Coronary artery (tissue), 2 donors: ENCODE measurements at regions not wholly inside any gene's neighbourhood (a gene's known extent, or its start where the extent isn't known, plus 50 kb on each side); places are given as distances from the start of the nearest gene placed in this dataset.

Experiments
- DNase-seq: peaks from one replicate; pipeline ENCODE4 v3.0.0-alpha.2; 2017; ENCODE audit warnings: low spot score
- H3K27ac ChIP-seq, 2 donors: fragments of 200-600 bp; sonication (generic); one replicate each; pipeline ENCODE4 v1.5.1; 2016 to 2019
- H3K4me3 ChIP-seq: fragments of 200-600 bp; sonication (generic); 2 replicates; pipeline ENCODE4 v1.5.1; 2016; ENCODE audit warnings: mild to moderate bottlenecking, moderate library complexity
- TF ChIP-seq, protein P1 (sequence below): fragments of 200-600 bp; sonication (generic); IDR thresholded peaks from one replicate; pipeline ENCODE4 v1.5.1; 2019; ENCODE audit warnings: antibody characterized with exemption

GRCh38 chr1:198986036-198986435 is 347.2 kb downstream of the PTPRC start:
- H3K27ac ChIP-seq = no peak overlapping the region
- TF ChIP-seq, protein P1, sequence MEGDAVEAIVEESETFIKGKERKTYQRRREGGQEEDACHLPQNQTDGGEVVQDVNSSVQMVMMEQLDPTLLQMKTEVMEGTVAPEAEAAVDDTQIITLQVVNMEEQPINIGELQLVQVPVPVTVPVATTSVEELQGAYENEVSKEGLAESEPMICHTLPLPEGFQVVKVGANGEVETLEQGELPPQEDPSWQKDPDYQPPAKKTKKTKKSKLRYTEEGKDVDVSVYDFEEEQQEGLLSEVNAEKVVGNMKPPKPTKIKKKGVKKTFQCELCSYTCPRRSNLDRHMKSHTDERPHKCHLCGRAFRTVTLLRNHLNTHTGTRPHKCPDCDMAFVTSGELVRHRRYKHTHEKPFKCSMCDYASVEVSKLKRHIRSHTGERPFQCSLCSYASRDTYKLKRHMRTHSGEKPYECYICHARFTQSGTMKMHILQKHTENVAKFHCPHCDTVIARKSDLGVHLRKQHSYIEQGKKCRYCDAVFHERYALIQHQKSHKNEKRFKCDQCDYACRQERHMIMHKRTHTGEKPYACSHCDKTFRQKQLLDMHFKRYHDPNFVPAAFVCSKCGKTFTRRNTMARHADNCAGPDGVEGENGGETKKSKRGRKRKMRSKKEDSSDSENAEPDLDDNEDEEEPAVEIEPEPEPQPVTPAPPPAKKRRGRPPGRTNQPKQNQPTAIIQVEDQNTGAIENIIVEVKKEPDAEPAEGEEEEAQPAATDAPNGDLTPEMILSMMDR = no peak
- DNase-seq = no peak
- no peak overlapping the region for H3K4me3 ChIP-seq

GRCh38 chr1:198986442-198986841 is 347.6 kb downstream of the PTPRC start:
- Histone ChIP-seq H3K27ac (no peak overlapping the region), H3K4me3 (no peak overlapping the region)
- DNase-seq = no peak
- TF ChIP-seq, protein P1 = no peak

GRCh38 chr1:199002661-199003060 is 363.8 kb downstream of the PTPRC start:
- TF ChIP-seq, protein P1 = no peak
- Histone ChIP-seq H3K4me3 (no peak overlapping the region), H3K27ac (no peak overlapping the region)
- DNase-seq = no peak

DNA sequence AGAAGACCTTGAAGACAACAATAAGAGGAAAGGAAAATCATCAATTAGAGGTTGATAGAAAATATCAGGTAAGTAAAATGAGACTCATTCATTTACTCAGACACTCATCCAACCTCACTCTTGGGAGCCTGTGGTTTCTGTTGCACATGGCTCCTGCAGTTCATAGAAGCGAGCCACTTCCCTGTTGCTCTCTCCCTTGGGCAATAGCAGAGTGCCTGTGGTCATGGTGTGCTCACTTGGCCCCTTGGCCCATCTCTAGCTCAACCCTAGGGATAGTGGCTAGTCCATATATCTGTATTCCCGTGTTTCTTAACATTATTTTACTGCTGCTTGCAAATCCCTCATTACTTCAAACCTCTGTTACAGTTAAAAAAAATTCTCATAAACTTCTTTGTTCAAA is 368.6 kb downstream of the PTPRC start:
- no peak for DNase-seq
- Histone ChIP-seq H3K4me3 (no peak overlapping the region), H3K27ac (no peak overlapping the region)
- TF ChIP-seq, protein P1 = no peak

DNA sequence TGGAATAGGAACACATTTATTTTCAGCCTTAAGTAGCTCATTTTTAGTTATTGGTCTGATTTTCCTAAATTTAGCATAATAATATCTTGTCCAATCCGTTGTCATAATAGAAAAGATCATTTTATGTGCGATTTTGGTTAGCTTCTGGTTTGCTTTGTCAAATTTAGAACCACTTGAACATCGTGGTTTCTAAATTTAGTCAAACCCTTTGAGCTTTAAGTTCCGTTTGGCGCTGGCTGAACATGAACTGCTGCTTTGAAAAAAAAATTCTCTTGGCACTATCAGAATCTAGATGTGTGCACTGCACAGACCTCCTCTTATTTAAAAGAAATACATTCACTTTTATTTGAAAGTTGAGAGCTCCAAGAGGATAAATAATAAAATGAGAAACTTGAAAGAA is 370.6 kb downstream of the PTPRC start:
- no peak for DNase-seq
- TF ChIP-seq, protein P1 = no peak
- no peak overlapping the region for H3K4me3 ChIP-seq
- no peak overlapping the region for H3K27ac ChIP-seq

GRCh38 chr1:199010492-199010891 is 371.7 kb downstream of the PTPRC start:
- Histone ChIP-seq H3K4me3 (no peak overlapping the region), H3K27ac (no peak overlapping the region)
- no peak for DNase-seq
- TF ChIP-seq, protein P1 = no peak

GRCh38 chr1:199010933-199011332 is 372.1 kb downstream of the PTPRC start:
- no peak overlapping the region for H3K4me3 ChIP-seq
- DNase-seq = no peak
- no peak overlapping the region for H3K27ac ChIP-seq
- TF ChIP-seq, protein P1 = no peak
